ENCODE measurements at regions not wholly inside any gene's neighbourhood (a gene's known extent, or its start where the extent isn't known, plus 50 kb on each side); places are given as distances from the start of the nearest gene placed in this dataset.

DNA sequence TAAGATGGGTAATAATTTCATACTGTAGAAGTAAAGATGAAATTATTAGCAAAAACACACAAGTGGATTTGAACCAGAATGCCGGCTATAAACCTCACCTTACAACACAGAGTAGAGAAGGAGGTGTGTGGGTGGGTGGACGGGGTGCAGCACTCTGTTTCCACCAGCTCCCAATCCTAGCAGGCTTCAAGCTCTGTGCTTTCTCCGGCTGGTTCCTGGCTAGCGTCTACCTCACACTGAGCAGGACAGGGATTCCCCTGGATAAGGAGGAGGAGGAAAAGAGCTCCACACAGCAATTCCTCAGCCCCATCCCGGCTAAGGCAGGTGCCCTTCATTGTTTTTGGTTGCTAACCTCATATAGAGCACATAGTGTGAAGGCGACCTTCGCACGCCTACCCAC is 453.3 kb downstream of the C6orf118 start:
- Histone ChIP-seq H3K4me2 (ENCODE audit: low read depth, low read length, poor library complexity, severe bottlenecking) (no peak overlapping the region), H3K36me3 (ENCODE audit: low read length) (no peaks in the 10 kb centered on the region), H3K9me2 (replicated peaks; ENCODE audit: insufficient read depth, low read length) (no peaks in the 10 kb centered on the region), H3F3A (ENCODE audit: insufficient read depth) (no peaks in the 10 kb centered on the region), H3K27me3 (ENCODE audit: low read length) (no peaks in the 10 kb centered on the region), H2AFZ (ENCODE audit: low read depth, low read length, severe bottlenecking) (no peak overlapping the region), H3K4me3 (ENCODE audit: insufficient read depth, low read length, poor library complexity, severe bottlenecking) (no peak overlapping the region), H3K27ac (ENCODE audit: low read depth, low read length) (no peak overlapping the region), H3K79me2 (ENCODE audit: insufficient read depth, low read length) (no peaks in the 10 kb centered on the region), H4K20me1 (ENCODE audit: low read depth, low read length) (no peaks in the 10 kb centered on the region), H3K9me3 (ENCODE audit: insufficient read depth, low read length) (no peaks in the 10 kb centered on the region), H3K9ac (ENCODE audit: low read length) (no peak overlapping the region)
- TF ChIP-seq, protein P1, sequence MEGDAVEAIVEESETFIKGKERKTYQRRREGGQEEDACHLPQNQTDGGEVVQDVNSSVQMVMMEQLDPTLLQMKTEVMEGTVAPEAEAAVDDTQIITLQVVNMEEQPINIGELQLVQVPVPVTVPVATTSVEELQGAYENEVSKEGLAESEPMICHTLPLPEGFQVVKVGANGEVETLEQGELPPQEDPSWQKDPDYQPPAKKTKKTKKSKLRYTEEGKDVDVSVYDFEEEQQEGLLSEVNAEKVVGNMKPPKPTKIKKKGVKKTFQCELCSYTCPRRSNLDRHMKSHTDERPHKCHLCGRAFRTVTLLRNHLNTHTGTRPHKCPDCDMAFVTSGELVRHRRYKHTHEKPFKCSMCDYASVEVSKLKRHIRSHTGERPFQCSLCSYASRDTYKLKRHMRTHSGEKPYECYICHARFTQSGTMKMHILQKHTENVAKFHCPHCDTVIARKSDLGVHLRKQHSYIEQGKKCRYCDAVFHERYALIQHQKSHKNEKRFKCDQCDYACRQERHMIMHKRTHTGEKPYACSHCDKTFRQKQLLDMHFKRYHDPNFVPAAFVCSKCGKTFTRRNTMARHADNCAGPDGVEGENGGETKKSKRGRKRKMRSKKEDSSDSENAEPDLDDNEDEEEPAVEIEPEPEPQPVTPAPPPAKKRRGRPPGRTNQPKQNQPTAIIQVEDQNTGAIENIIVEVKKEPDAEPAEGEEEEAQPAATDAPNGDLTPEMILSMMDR (IDR thresholded peaks at IDR 0.05; ENCODE audit: insufficient read depth, low read length, poor library complexity, severe bottlenecking) = no peak
- TF ChIP-seq EZH2phosphoT487 (conservative IDR thresholded peaks at IDR 0.05; ENCODE audit: low read length) = no peak

DNA sequence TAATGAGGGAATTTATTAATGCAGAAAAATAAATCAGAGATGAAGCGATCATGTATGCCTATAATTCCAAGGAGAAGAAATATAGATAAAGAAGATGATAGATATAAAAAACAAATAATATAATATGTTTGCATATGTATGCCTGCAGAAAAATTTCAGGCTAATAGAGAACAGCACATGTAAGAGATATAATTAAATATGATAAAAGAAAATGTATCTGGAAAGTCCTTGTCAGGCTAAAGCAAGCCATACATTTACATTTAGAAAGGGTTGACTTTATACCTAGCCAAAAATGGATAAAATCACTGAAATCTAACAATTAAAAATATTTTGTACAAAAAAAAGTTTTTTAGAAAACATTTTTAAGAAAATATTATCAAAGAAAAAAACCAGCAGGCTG is 454.1 kb downstream of the C6orf118 start:
- H3K9ac ChIP-seq (ENCODE audit: low read length) = no peak overlapping the region
- TF ChIP-seq EZH2phosphoT487 (conservative IDR thresholded peaks at IDR 0.05; ENCODE audit: low read length) = no peak
- TF ChIP-seq, protein P1 (IDR thresholded peaks at IDR 0.05; ENCODE audit: insufficient read depth, low read length, poor library complexity, severe bottlenecking) = no peak
- no peak overlapping the region for H3K27ac ChIP-seq (ENCODE audit: low read depth, low read length)
- no peaks in the 10 kb centered on the region for H3K36me3 ChIP-seq (ENCODE audit: low read length)
- no peaks in the 10 kb centered on the region for H3K9me3 ChIP-seq (ENCODE audit: insufficient read depth, low read length)
- H3K4me3 ChIP-seq (ENCODE audit: insufficient read depth, low read length, poor library complexity, severe bottlenecking) = no peak overlapping the region
- H2AFZ ChIP-seq (ENCODE audit: low read depth, low read length, severe bottlenecking) = no peak overlapping the region
- H3K79me2 ChIP-seq (ENCODE audit: insufficient read depth, low read length) = no peaks in the 10 kb centered on the region
- H4K20me1 ChIP-seq (ENCODE audit: low read depth, low read length) = no peaks in the 10 kb centered on the region
- no peaks in the 10 kb centered on the region for H3F3A ChIP-seq (ENCODE audit: insufficient read depth)
- no peaks in the 10 kb centered on the region for H3K27me3 ChIP-seq (ENCODE audit: low read length)
- no peak overlapping the region for H3K4me2 ChIP-seq (ENCODE audit: low read depth, low read length, poor library complexity, severe bottlenecking)
- no peaks in the 10 kb centered on the region for H3K9me2 ChIP-seq (replicated peaks; ENCODE audit: insufficient read depth, low read length)

DNA sequence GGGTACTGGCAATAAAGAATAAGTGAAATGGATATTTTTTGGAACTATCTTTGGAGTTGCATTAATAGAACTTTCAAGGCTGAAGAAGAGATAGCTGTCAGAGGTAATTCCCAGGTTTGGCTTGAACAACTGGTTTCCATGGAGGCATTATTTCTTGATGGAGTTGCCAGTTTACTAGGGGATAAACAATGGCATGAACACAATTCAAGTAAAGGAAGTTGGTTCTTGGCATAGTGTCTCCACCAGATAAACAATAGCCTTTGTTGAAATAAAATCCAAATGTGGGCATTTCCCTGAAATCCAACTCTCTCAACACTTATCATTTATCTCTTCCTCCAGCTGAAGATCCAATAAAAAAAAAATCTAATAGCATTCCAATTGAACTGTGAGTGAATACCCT is 454.9 kb downstream of the C6orf118 start:
- Histone ChIP-seq H3K9me2 (replicated peaks; ENCODE audit: insufficient read depth, low read length) (no peaks in the 10 kb centered on the region), H3K79me2 (ENCODE audit: insufficient read depth, low read length) (no peaks in the 10 kb centered on the region), H4K20me1 (ENCODE audit: low read depth, low read length) (no peaks in the 10 kb centered on the region), H3K9me3 (ENCODE audit: insufficient read depth, low read length) (no peaks in the 10 kb centered on the region), H3K27me3 (ENCODE audit: low read length) (no peaks in the 10 kb centered on the region), H3K4me3 (ENCODE audit: insufficient read depth, low read length, poor library complexity, severe bottlenecking) (no peak overlapping the region), H3K9ac (ENCODE audit: low read length) (no peak overlapping the region), H3K4me2 (ENCODE audit: low read depth, low read length, poor library complexity, severe bottlenecking) (no peak overlapping the region), H3K36me3 (ENCODE audit: low read length) (no peaks in the 10 kb centered on the region), H3K27ac (ENCODE audit: low read depth, low read length) (no peak overlapping the region), H3F3A (ENCODE audit: insufficient read depth) (no peaks in the 10 kb centered on the region), H2AFZ (ENCODE audit: low read depth, low read length, severe bottlenecking) (no peak overlapping the region)
- TF ChIP-seq EZH2phosphoT487 (conservative IDR thresholded peaks at IDR 0.05; ENCODE audit: low read length) = no peak
- TF ChIP-seq, protein P1 (IDR thresholded peaks at IDR 0.05; ENCODE audit: insufficient read depth, low read length, poor library complexity, severe bottlenecking) = no peak
